Right renal pelvis (tissue), 4 donors: ENCODE measurements at regions not wholly inside any gene's neighbourhood (a gene's known extent, or its start where the extent isn't known, plus 50 kb on each side); places are given as distances from the start of the nearest gene placed in this dataset.
"Not testable (repeated sequence)": the region's sequence is repeated elsewhere in the genome, so short reads cannot be mapped to it uniquely, and the experiment has no call there.

Experiments used
- DNase-seq, 4 donors: peaks; one replicate each; pipeline ENCODE4 v3.0.0-alpha.2; 2013; ENCODE audit warnings: low read depth in 4 of 4, low spot score in 3 of 4, missing footprints in 1 of 4

DNA sequence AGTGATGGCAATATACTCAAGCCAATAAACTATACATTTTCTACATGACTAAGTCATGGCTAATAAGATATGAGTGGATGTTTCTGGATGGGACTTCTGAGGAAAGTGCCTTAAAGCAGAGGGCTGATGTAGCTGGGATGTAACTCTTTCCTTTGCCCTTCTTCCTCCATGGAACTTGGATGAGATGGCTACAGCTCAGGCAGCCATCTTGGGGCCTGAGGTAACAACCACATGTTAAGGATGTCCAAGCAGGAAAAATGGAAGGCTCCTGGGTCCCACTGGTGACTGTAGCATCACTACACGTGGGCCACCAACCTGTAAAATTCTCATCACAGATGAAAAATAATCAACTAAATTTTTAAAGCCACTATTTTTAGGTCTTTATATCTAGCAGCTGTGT, 54.4 kb upstream of the GRIP1 start:
- DNase-seq: no peak

DNA sequence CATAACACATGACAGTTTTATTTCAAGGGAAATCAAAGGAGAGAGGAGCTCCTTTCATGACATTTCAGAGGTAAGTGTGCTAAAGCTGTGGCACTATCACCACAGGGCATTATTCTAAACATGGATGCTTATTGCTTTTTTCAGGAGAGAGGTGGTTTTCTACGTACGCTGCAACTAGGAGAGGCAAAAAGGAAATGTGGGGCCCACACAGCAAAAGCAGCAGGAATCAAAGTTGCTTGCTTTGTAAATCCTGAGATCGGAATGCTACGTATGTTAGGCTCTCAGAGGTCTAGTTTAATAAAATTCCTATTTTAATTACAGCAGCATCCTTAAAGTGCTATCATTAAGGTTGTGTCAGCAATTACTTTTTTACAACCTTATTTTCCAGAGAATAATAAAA, 55.0 kb upstream of the GRIP1 start:
- no peak for DNase-seq

DNA sequence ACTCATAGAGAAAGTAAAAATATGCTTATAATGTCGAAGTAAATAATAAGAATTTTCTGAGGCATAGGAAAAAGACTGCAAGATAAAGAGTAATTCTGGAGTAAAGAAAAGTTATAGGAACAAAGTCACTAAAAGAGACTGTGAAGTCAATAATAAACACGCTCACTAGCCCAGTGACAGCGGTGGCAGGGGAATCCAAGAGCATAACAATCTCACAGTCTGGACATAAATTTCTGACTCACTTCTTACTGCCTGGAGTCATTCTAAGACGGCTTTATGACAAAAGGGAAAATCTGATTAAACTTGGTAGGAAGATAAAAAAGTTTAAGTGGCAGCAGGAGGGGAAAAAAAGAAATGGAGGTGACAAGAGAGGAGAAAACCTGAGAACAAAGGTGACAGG, 56.4 kb upstream of the GRIP1 start:
- no peak for DNase-seq

DNA sequence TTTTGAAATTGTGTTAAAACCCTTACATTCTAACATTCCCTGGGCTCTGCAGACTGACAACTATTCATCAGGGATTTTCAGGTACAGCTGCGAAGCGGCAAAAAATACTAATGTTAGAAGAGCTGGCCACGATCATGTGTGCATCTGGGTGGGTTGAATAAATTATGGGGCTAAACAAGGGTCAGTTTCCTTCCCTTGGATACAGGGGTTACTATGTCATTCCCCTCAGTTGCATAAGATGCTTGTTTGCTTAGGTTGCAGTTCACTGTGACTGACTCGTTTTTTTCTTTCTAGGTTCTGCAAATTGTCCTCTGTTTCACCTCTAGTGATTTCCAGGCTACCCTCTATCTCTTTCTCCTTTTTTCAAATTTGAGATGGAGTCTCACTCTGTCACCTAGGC, 58.1 kb upstream of the GRIP1 start:
- DNase-seq: no peak

DNA sequence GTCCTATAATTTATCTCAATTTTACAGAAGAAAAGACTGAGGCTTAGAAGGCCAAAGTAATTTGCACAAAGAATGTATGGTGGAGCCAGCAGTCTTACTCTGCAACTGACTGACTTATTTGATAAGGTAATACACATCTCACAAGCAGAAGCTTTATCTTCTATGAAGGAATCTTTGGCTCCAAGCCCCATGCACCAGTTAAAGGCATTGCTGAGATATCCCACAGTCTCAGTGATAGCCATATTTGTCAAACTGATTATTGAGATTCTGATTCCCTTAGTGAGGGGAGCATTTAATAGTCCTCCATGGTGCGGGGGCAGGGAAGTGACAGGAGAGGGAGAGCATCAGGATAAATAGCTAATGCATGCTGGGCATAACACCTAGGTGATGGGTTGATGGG, 60.4 kb upstream of the GRIP1 start:
- no peak for DNase-seq

DNA sequence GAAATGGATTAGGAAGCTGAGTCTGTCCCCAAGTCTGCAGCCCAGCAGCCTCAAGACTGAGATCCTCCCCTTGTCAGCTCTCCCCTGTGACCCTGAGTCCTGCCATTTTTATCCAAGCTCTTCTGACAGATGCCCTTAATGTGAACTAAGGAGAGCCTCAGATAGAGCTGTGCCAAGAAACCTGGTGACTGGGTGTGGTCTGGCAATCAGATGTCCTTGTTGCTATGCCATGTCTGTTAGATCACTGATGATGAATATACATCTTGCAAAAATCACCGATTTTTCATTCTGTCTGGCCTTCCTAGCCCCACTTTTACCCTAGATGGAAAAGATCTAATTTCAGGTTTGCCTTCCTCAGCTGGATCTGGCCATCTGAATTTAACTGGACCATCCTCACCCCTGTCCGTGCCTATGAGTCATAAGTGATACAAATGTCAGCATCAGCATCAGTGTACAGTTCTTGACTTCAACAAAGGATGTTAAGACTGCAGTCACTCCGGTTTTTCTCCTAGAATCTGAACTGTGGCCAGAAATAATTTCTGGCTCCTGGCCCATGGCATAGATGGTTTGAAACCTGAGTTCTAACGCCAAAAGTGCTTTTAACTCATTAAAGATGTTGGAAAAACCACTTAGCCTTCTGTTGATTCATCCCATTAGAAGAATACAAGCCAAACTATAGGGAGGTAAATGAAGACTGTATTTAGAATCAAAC, 61.2 kb upstream of the GRIP1 start:
- no peak for DNase-seq

DNA sequence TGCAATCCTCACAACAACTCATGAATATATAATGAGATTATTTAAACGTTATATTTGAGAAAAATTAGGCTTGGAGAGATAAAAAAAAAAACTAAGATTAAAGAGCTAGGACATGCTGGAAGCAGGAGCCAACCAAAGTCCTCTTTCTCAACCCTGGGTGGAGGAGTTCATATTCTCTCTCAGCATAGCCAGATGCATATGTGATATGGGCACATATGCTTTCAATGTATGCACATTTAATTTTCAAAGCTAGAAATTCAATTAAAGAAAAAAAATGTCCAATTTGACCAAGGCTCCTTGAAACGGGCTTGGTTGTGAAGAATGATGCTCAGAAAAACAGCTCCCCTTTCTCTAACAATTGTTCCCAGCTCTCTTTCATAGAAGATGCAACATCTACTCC, 61.9 kb upstream of the GRIP1 start:
- no peak for DNase-seq

DNA sequence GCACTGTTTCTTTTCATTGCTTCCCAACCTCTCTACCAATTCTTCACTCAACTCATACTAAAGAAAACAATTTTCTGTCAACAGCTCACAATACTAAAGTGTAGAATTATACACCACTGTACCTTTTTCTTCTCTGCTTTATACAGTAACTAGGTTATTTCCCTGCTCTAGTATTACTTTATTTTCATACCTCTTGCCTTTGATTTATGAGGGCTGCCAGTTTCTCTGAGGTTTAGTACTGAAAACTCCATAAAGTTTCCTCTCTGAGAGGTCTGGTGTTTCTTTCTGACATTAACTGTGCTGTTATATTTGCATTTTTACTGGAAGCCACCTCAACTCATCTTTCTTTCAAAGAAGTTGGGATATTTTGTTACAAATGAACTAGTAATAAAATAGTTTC, 63.0 kb upstream of the GRIP1 start:
- DNase-seq: no peak

DNA sequence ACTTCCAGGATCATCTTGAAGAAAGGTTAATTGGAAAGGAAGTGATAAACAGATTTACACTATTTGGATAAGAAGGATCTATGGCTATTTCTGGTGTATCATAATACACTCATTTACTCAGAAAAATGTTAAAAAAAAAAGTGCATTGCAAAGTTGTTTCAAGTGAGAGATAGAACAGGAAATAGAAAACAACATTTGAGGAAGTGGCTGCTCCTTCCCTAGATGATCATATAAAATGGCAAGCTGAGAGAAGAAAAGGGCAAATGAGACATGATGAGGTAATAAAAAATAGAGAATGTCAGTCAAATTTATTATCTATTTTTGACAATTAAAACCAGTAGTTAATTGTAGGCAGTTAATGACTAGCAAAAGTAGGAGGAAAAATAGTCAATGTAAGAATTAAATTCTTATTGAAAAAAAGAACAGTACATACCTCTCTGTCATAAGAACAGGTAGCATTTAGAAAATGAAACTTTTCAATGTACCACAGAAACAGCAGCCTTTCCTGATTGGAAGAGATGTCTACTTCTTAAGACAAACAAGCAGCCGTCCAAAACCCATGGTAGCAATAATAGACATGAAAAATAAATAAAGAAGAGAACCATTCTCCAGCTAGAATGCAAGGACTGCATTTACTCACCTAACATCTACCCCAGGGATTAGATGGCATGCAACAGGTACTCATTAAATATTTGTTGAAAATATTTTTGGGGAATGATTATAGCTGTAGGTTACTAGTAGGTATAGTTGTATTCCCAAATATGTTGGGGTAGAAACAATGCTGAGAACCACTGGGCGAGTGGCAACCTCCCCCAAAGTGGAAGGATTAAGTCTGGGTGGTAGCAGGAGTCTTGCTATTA, 63.9 kb upstream of the GRIP1 start:
- DNase-seq: no peak

DNA sequence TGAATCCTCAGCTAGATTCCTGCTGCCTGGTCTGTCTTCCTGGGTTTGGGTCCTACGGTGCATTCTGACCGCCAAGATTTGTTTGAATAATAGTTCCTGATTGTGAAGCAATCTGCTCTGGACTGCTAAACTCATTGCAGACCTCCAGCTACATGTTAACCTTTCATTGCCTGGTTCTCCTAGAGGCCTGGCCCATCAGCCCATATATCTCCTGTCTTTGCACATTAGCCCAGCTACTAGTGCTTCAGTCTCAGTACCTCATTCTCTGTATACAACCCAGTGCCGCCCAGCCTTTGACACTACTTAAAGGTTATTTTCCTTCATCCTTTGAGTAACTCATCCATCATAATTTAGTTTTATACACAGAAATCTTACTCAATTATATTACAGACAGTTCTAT, 65.6 kb upstream of the GRIP1 start:
- DNase-seq: no peak

DNA sequence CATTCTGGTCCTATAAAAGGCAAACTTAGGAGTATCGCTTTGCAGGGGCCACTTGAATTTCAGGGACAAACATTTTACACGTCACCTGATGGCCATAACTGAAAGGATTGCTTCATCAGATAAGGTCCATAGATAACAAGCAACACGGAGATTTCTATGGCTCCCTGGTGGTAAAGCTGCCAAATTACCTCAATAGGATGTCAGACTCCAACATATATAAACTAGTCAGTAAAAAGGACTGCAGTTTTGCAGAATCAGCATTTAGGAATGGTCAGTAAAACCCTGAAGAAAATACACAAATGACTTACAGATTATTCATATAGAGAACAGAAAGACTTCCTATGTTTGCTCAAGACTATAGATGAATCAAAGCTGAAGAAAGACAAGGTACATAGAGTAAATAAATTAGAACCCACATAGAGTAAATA, 66.1 kb upstream of the GRIP1 start:
- no peak for DNase-seq

DNA sequence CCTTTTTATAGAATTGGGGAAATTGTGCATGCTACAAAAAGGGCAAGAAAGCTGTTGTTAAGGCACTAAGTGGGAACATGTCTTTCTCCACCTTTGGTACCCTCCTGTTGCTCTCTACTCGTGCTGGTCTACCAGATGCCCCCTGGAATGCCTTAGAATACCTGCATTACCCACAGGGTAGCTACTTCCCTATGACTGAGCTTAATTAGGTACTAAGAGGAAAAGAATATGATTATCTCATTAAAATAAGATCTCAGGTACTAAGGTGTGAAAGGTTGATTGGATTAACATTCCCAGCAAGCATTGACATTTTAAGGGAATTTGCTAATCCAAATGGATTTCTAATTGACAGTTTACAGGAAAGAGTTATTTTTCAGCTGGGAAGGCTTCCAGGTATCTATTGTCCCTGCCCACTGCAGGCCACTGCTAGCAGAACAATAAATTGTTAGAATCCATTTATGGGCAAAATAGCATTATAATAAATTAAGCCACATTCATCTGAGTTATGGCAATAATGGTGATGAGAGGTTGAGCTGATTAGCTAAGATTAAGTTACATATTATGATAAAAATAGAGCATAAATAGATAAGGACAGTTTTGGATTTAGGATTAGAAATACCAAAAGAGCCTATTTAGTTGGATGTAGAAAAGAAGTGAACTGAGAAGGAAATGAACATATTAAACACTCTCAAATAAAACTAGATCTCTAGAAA, 67.8 kb upstream of the GRIP1 start:
- no peak for DNase-seq

DNA sequence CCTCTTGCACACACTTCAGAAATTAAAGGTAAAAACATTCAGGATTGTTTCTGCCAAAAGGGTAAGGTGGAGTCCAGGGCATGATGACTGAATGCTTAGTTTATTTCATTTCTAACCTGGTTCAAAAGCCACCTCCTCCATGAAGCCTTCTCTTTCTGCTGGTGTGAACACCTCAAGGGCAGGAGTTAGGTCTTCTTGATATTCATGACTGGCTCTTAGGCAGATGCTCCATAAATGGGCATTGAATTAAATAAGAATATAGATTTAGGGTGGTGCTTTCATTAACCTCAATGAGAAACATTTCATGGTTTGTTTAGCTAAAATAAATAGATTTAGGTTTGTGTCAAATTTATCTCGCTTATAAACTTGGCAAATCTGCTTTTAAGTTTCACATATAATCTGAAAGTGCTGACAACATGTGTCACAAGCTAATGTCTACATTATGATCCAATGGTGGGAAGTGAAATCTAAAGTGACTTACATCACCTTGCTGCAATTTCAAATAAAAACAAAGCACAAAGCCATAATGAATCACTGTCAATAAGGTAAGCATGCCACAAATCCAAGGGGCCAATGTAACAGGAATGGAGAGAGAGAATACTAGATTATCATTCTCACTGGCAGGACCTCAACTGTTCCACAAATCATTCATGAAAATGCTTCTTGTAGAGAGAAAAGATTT, 72.7 kb upstream of the GRIP1 start:
- DNase-seq: no peak

DNA sequence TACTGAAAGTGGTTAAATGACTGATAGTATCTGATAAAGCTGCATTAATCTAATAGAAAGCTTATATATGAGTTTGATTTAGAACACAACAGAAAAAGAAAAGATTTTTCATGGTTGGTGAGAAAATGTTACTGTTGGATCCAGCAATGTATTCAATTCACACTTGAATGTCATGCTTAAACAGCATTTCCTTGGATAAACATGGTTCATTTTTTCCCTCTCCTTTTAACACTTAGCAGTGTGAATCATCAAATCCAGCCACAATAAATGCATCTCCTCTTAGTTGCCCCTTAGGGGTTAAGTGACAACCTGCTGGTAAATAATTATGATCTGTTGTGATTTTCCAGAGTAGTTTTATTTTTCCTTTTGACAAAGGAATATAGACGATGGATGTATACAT, 74.9 kb upstream of the GRIP1 start:
- DNase-seq: no peak

DNA sequence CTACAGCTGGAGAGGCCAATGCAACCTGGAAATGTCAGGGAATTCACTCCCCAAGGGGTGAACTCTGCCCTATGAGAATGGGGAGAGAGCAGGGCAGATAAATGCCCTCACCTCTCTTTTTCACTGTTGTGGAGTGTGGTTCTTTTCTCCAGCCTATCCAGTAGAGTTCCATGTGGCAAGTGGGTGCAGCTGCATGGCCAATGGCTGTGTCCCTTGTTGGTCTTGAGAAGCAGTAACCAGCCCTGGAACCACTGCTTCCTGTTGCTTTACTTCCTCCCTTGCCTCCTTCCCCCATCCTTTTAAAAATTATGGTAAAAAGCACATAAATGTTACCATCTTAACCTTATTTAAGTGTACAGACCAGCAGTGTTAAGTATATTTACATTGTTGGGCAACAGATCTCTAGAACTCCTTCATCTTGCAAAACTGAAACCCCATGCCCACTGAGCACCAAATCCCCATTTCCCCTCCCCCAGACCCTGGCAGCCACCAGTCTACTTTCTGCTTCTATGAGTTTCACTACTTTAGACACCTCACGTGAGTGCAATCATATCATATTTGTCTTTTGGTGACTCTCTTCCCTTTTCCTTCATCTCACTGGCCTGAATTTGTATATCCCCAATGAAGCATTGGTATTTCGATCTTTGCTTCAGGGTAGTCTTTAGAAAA, 77.0 kb upstream of the GRIP1 start:
- no peak for DNase-seq

DNA sequence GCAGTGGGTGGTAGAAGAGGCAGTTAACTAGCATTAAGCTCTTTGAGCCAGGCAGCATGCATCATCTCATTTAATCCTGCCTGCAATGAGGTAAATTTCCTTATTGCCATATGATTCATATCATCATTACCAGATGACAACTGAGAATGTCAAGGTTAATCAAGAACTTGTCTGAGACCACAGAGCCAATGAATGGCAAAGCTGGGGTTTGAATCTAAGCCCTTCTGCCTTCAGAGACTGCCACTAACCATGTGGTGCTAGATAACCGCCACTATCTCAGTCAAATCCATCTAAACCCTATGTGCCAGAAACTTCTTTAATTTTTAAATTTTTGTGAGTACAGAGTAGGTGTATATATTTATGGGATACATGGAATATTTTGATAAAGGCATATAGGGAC, 77.8 kb upstream of the GRIP1 start:
- DNase-seq: no peak

DNA sequence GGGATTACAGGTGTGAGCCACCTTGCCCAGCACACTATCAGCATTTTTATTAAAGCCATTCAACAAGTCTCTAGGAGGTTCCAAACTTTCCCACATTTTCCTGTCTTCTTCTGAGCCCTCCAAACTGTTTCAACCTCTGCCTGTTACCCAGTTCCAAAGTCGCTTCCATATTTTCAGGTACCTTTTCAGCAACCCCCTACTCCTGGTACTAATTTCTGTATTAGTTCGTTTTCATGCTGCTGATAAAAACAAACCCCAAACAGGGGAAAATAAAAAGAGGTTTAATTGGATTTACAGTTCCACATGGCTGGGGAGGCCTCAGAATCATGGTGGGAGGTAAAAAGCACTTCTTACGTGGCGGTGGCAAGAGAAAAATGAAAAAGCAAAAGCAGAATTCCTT, 81.2 kb upstream of the GRIP1 start:
- not testable (repeated sequence) for DNase-seq

DNA sequence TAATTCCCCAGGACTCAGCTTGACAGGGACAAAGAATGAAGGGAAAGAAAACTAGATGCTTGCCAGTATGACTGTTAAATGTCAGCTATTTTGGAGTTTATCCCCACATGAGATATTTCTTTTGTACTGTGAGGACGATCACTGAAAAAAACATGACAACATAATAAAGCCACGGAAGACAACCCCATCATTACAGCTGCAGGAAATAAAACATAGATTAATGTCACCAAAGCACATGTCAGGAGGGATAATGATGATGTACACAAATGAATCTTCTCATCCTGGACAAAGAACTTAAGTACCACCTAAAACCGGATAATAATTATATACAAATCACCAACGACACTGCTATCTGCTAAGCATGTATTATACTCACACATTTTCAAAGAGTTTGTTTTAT, 84.6 kb upstream of the GRIP1 start:
- DNase-seq: no peak

DNA sequence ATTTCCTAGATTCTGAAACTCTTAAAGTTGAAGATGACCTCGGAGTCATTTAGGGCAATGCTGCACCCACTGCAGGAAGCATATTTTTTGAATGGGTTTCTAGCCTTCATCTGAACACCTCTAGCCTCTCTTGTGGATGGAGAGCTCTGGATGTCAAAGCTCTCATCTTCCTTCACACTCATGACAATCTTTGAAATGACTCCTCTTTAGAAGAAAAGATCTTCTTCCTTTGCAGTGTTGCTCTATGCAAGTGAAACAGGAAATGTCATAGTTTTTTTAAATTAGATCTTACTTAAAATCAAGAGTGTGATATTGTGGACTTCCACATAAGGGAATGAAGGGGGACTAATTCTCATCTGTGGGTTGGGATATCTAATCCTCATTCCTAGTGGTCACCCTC, 86.3 kb upstream of the GRIP1 start:
- no peak for DNase-seq

DNA sequence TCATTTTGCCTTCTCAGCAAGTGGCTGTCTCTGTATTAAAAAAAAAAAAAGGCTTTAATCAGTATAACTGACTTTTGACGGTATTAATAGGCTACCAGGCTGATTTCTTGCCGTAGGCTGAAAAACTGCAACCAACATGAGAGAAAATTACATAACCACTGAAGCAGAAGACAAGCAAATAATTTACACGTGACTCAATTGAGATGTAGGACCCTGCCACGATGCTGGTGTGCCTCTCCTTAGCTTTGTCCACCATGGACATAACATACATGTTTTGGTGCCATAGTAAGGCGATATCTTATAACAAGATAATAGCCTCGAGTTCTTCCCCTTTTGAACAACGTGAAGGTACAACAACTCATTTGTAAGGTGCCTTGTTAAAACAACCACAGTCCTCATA, 88.7 kb upstream of the GRIP1 start:
- no peak for DNase-seq

DNA sequence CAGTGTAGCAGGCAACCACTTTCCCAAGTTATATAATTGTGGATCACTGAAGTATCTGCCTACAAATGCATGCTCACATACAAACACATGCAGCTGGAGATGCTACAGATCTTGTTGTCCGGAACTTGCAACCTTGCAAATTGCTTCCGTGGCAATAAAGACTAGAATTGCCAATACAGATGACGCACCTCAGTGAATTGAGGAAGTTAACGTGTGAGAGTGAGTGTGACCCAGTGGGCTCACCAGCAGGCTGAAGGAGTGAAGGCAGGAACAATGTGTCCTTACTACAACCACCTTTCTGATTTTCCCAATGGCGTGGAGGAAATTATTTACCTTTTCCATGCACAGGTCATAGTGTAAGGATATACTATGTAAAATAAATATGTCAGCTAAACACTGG, 89.4 kb upstream of the GRIP1 start:
- no peak for DNase-seq
